ENCODE measurements at regions not wholly inside any gene's neighbourhood (a gene's known extent, or its start where the extent isn't known, plus 50 kb on each side); places are given as distances from the start of the nearest gene placed in this dataset.

- Mint-ChIP-seq H3K27me3 (ENCODE audit: insufficient read depth) (0 out of 2 replicates have a peak, but pooled peaks cover 3% of the 10 kb centered on the region), H3K27ac (no peak overlapping the region), H3K36me3 (ENCODE audit: low read depth) (0 out of 2 replicates have a peak, but pooled peaks cover 2% of the 10 kb centered on the region), H3K4me1 (ENCODE audit: low read depth) (peaks cover 39% of the 10 kb centered on the region), H3K9me3 (peaks cover 5% of the 10 kb centered on the region), H3K4me3 (no peak overlapping the region)
- TF ChIP-seq CTCF (IDR thresholded peaks at IDR 0.05) = no peak
- no peak for DNase-seq
These were observed 57.2 kb downstream of the C16orf82 start for GRCh38 chr16:27123795-27124409.

- peaks cover 10% of the 10 kb centered on the region for H3K36me3 Mint-ChIP-seq (ENCODE audit: low read depth)
- peaks cover 23% of the 10 kb centered on the region for H3K9me3 Mint-ChIP-seq
- peak; percentile 89 for DNase-seq
- H3K27ac Mint-ChIP-seq = peak overlapping the region; percentile 4
- no peak for TF ChIP-seq CTCF (IDR thresholded peaks at IDR 0.05)
- no peaks in the 10 kb centered on the region for H3K27me3 Mint-ChIP-seq (ENCODE audit: insufficient read depth)
- peaks cover 57% of the 10 kb centered on the region for H3K4me1 Mint-ChIP-seq (ENCODE audit: low read depth)
- H3K4me3 Mint-ChIP-seq = no peak overlapping the region
These were observed 60.6 kb downstream of the C16orf82 start for GRCh38 chr16:27127308-27127707.

GRCh38 chr16:27129401-27129800 lies 62.7 kb downstream of the C16orf82 start:
- no peak overlapping the region for H3K27ac Mint-ChIP-seq
- H3K4me3 Mint-ChIP-seq = no peak overlapping the region
- TF ChIP-seq CTCF (IDR thresholded peaks at IDR 0.05) = no peak
- H3K4me1 Mint-ChIP-seq (ENCODE audit: low read depth) = peaks cover 45% of the 10 kb centered on the region
- H3K27me3 Mint-ChIP-seq (ENCODE audit: insufficient read depth) = no peaks in the 10 kb centered on the region
- peaks cover 10% of the 10 kb centered on the region for H3K36me3 Mint-ChIP-seq (ENCODE audit: low read depth)
- peaks cover 25% of the 10 kb centered on the region for H3K9me3 Mint-ChIP-seq
- DNase-seq = no peak

GRCh38 chr16:27138257-27138656 lies 65.1 kb upstream of the KDM8 start:
- Mint-ChIP-seq H3K4me1 (ENCODE audit: low read depth) (no peaks in the 10 kb centered on the region), H3K36me3 (ENCODE audit: low read depth) (peaks cover 6% of the 10 kb centered on the region; the same call in 1 of the 2 replicates), H3K27ac (no peak overlapping the region), H3K4me3 (no peak overlapping the region), H3K27me3 (ENCODE audit: insufficient read depth) (peaks cover 16% of the 10 kb centered on the region), H3K9me3 (peaks cover 7% of the 10 kb centered on the region)
- no peak for DNase-seq
- no peak for TF ChIP-seq CTCF (IDR thresholded peaks at IDR 0.05)

- no peaks in the 10 kb centered on the region for H3K36me3 Mint-ChIP-seq (ENCODE audit: low read depth)
- no peak for DNase-seq
- peaks cover 26% of the 10 kb centered on the region for H3K27me3 Mint-ChIP-seq (ENCODE audit: insufficient read depth)
These were observed 57.7 kb upstream of the KDM8 start for GRCh38 chr16:27145630-27146029.

More at GRCh38 chr16:27145630-27146029, 57.7 kb upstream of the KDM8 start:
- no peak overlapping the region for H3K27ac Mint-ChIP-seq
- no peak for TF ChIP-seq CTCF (IDR thresholded peaks at IDR 0.05)
- H3K4me1 Mint-ChIP-seq (ENCODE audit: low read depth) = no peaks in the 10 kb centered on the region
- no peaks in the 10 kb centered on the region for H3K9me3 Mint-ChIP-seq
- H3K4me3 Mint-ChIP-seq = no peak overlapping the region
